ENCODE measurements at regions not wholly inside any gene's neighbourhood (a gene's known extent, or its start where the extent isn't known, plus 50 kb on each side); places are given as distances from the start of the nearest gene placed in this dataset.

- no peak for ATAC-seq
- Mint-ChIP-seq H3K4me1 (no peaks in the 10 kb centered on the region), H3K4me3 (no peak overlapping the region), H3K9me3 (peaks cover 2 to 6% of the 10 kb centered on the region in 2 donors), H3K36me3 (no peaks in the 10 kb centered on the region), H3K27me3 (ENCODE audit: low read depth in 2 of 2) (no peaks in the 10 kb centered on the region), H3K27ac (no peak overlapping the region)
- Histone ChIP-seq H3K27me3 (ENCODE audit: control insufficient read depth, insufficient read depth, low read length) (no peaks in the 10 kb centered on the region), H3K4me1 (ENCODE audit: control insufficient read depth, insufficient read depth, low read length) (no peaks in the 10 kb centered on the region), H3K4me3 (ENCODE audit: low read length) (no peak overlapping the region), H3K27ac (ENCODE audit: low read length) (no peak overlapping the region), H3K36me3 (ENCODE audit: control insufficient read depth, insufficient read depth, low read length) (no peaks in the 10 kb centered on the region), H3K9me3 (ENCODE audit: control insufficient read depth, insufficient read depth, low read length) (no peaks in the 10 kb centered on the region)
- 91% methylated on average over 5 of the region's 5 CpGs for WGBS (ENCODE audit: insufficient coverage)
- no peak for DNase-seq
- intact Hi-C loops (cut with micrococcal nuclease): no loop called here
- TF ChIP-seq, protein P1, sequence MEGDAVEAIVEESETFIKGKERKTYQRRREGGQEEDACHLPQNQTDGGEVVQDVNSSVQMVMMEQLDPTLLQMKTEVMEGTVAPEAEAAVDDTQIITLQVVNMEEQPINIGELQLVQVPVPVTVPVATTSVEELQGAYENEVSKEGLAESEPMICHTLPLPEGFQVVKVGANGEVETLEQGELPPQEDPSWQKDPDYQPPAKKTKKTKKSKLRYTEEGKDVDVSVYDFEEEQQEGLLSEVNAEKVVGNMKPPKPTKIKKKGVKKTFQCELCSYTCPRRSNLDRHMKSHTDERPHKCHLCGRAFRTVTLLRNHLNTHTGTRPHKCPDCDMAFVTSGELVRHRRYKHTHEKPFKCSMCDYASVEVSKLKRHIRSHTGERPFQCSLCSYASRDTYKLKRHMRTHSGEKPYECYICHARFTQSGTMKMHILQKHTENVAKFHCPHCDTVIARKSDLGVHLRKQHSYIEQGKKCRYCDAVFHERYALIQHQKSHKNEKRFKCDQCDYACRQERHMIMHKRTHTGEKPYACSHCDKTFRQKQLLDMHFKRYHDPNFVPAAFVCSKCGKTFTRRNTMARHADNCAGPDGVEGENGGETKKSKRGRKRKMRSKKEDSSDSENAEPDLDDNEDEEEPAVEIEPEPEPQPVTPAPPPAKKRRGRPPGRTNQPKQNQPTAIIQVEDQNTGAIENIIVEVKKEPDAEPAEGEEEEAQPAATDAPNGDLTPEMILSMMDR (IDR thresholded peaks at IDR 0.05): no peak
Measured at GRCh38 chr7:91408388-91409154, 144.3 kb downstream of the FZD1 start.

- Histone ChIP-seq H3K4me3 (ENCODE audit: low read length) (no peak overlapping the region), H3K9me3 (ENCODE audit: control insufficient read depth, insufficient read depth, low read length) (no peaks in the 10 kb centered on the region), H3K4me1 (ENCODE audit: control insufficient read depth, insufficient read depth, low read length) (no peaks in the 10 kb centered on the region), H3K27ac (ENCODE audit: low read length) (no peak overlapping the region), H3K27me3 (ENCODE audit: control insufficient read depth, insufficient read depth, low read length) (no peaks in the 10 kb centered on the region), H3K36me3 (ENCODE audit: control insufficient read depth, insufficient read depth, low read length) (no peaks in the 10 kb centered on the region)
- Mint-ChIP-seq H3K4me3 (no peak overlapping the region), H3K27me3 (ENCODE audit: low read depth in 2 of 2) (no peaks in the 10 kb centered on the region), H3K4me1 (no peaks in the 10 kb centered on the region), H3K27ac (no peak overlapping the region), H3K36me3 (no peaks in the 10 kb centered on the region), H3K9me3 (peaks cover 0 to 4% of the 10 kb centered on the region in 2 donors)
- WGBS (ENCODE audit: insufficient coverage): 81% methylated on average over 4 of the region's 4 CpGs
- intact Hi-C loops (cut with micrococcal nuclease): no loop called here
- DNase-seq (no peak), ATAC-seq (no peak)
- TF ChIP-seq, protein P1 (IDR thresholded peaks at IDR 0.05): no peak
Measured at GRCh38 chr7:91411060-91411459, 146.8 kb downstream of the FZD1 start.

DNA sequence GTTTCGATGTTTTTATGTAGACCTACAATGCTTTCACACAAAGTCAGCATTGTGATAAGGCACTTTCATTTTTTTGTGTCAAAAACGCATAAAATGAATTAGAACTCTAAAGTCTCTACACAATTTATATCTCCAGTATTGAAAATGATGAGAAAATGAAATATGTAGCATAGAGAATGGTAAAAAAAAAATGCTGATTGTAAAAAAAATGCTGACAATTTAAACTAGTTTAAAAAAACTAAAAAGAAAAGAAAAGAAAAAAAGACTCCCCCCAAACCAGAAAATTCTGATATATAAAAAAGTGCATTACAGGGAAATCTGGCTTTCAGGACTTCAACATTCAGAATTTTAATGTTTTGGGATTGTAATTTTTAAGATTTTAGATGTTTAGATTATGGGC lies 148.1 kb downstream of the FZD1 start:
- Histone ChIP-seq H3K4me3 (ENCODE audit: low read length) (no peak overlapping the region), H3K4me1 (ENCODE audit: control insufficient read depth, insufficient read depth, low read length) (no peaks in the 10 kb centered on the region)

More for the DNA sequence above, 148.1 kb downstream of the FZD1 start:
- Histone ChIP-seq H3K9me3 (ENCODE audit: control insufficient read depth, insufficient read depth, low read length) (no peaks in the 10 kb centered on the region), H3K27me3 (ENCODE audit: control insufficient read depth, insufficient read depth, low read length) (no peaks in the 10 kb centered on the region), H3K36me3 (ENCODE audit: control insufficient read depth, insufficient read depth, low read length) (no peaks in the 10 kb centered on the region), H3K27ac (ENCODE audit: low read length) (no peak overlapping the region)
- TF ChIP-seq, protein P1 (IDR thresholded peaks at IDR 0.05): no peak
- DNase-seq: no peak
- H3K27me3 Mint-ChIP-seq (ENCODE audit: low read depth in 2 of 2): no peaks in the 10 kb centered on the region
- intact Hi-C loops (cut with micrococcal nuclease): no loop called here
- no peak overlapping the region for H3K4me3 Mint-ChIP-seq
- no peak for ATAC-seq
- H3K9me3 Mint-ChIP-seq: peaks cover 0 to 4% of the 10 kb centered on the region in 2 donors
- H3K36me3 Mint-ChIP-seq: no peaks in the 10 kb centered on the region
- WGBS (ENCODE audit: insufficient coverage): no CpG with 5 or more reads among the region's 2 CpGs
- H3K27ac Mint-ChIP-seq: no peak overlapping the region
- H3K4me1 Mint-ChIP-seq: no peaks in the 10 kb centered on the region

Measured in natural killer cell (primary cell).